NCI-H345 treated with DMSO at 0.1 percent for 48 hours (cell line): ENCODE measurements at regions not wholly inside any gene's neighbourhood (a gene's known extent, or its start where the extent isn't known, plus 50 kb on each side); places are given as distances from the start of the nearest gene placed in this dataset.

Source experiments
- DNase-seq: peaks from one replicate; lab custom pipeline; 2025; ENCODE audit not compliant: unreplicated experiment; lab: John Stamatoyannopoulos, UW

DNA sequence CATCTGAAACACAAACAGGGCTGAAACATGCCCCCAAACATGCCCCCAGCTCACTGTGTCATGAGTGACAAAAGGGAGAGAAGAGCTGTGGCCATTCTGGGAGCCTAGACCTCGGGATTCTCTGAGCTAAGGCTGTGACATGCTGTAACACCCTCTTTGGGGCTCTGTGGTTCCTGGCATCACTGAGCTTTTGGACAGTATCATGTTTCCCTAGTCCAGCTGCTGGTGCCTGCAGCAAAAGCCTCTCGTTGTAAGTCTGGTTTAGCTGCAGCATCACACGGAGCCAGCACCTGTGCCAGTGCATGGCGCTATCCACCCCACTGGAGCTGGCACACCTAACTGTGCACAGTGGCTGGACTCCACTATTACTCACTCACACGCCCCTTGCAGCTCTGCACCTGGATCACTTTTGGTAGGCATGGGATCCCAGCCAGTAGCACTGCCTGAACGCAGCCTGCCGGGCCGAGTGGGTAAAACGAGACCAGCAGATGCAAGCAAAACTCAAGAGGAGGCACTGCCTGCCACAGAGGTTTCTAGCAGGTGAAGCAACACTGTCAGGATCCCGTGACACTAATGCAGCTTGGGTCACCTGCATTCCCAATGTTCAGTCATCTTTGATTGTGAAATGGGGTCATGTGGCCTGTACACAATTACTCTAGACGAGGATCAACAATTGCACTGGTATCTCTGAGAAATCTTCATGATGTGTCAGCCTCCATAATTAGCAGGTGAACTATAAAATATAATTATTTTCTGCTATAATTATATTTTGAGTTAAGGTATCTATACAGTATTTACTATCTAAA is 547.2 kb downstream of the ZNF804A start:
- no peak for DNase-seq

DNA sequence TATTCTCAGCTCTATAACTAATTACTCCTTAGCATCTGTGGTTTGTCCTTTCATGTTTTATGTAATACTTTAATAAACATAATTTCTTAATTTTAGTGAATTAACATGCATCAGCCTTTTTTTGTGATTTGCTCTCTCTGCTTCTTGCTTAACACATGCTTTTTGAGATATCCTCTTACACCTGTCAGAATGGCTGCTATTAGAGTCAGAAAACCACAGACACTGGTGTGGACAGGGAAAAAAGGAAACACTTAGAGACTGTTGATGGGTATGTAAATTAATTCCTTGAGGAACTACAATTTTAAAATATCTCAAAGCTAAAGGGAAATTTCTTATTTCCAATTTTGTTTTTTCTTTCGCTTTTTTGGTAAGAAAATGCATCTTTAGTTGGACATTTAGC is 549.0 kb downstream of the ZNF804A start:
- DNase-seq = no peak

DNA sequence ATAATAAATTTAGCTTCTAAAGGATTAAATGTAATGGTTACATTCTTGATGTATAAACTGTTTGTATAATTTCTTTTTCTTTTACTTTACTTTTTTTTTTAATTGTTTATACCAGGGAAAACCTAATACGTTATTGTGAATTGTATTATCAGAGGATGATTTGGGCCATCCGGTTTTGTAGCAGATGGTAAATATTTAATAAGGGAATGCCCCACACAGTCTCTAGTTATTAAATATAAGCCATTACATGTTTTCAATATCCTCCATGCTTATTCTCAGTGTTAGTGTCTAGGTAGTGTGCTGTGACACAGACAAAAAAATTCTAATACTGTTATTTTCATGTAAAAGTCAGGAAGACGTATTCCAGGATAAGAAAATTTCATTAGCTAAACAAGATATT is 553.9 kb downstream of the ZNF804A start:
- DNase-seq = no peak

DNA sequence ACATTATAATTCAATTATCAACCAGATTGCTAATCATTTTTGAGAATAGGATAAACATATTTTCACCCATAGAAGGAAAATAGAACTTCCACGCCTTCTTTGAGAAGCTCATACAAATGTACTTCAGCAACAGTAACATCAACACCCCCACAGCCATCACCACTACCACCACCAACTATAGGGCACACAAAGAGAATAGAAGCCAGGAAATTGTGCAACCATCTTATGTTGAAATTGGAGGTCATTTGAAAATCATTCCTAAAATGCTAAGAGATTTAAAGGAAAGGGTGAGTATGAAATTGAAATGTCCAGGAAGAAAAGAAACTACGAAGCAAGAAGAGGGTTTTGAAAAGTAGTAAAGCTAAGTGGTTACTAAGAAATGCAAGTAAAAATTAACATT is 563.4 kb downstream of the ZNF804A start:
- DNase-seq = no peak

DNA sequence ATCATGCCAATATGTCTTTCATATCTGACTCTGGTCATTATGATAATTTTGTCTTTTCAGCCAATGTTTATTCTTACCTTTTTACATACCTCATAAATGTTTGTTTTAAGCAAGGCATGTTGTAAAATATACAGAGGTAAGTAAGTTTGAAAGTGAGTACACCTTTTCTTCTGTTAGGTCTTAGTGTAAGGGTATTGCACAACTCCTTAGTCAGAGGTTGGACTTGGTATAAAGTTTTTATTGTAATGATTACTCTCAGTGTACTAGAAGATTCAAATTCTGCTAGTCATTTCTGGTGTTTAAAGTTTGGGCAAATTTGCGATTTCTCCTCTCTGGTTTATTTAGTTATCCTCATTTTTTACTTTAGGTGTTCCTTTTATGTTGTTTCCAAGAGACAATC is 564.3 kb upstream of the FSIP2 start:
- DNase-seq = no peak

DNA sequence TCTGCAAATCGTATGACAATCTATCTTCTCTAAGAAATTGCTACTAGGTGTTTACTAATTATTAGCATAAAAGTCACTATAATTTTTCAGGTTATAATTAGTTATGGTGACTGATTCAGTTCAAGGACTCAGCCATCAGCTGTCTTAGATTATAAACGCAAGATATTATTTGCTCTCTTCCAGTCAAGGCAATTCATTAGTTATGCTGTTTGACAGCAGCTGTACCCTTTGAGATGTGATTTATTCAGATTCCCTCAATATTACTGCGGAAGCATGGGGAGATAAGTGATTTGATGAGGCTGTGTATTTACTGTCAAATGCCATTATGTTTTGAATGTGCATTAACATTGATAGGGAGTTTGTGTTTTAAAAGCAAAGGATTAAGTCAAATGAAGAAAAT is 558.9 kb upstream of the FSIP2 start:
- no peak for DNase-seq

DNA sequence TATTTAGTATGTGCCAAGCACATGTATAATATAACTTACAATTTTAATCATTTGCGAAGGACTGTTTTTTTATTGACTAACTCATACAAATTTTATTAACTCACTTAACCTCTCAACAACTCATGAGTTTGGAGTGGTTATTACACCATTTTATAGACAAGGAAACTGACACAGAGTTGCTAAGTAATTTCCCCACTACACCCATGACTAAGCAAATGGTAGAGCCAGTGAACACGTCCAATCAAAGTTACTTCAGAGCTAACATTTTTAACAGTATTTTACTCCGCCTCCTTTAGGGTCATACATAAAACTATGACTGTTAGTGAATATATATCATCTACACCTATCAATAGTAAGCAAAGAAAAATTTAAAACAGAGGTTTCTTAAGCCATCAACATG is 556.7 kb upstream of the FSIP2 start:
- no peak for DNase-seq

DNA sequence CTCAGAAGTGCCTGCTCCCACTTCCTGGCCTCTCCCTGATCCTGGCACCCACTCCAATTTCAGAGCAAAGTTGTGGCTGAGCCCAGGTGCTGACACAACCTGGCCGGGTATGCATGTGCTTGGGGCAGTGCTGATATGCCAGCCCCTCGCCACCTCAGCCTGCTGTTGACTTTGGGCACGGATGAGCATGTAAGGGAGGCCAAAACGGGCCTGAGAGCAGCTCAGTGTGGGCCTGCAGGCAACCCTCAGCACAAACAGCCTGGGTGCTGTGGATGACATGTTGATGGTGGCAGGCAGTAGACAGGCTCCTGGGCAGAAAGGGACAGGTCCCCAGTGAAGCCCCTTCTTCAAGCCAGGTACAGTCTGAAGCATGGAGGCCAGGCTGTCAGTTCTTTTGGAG is 553.6 kb upstream of the FSIP2 start:
- DNase-seq = no peak

DNA sequence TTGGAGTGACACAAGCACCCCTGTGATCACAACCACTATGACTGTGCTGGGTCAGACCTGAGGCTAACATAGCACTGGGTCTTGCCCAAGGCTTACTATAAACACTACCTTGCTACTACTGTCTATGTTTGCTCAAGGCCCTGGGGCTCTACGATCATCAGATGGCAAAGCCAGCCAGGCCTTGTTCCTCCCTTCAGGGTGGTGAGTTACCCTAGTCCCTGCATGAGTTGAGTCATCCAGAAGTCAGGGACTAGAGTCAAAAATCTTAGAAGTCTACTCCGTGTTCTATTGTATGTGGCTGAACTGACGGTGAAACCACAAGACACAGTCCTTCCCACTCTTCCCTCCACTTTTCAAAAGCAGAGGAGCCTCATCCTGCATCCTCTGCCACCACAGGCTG is 551.2 kb upstream of the FSIP2 start:
- no peak for DNase-seq

DNA sequence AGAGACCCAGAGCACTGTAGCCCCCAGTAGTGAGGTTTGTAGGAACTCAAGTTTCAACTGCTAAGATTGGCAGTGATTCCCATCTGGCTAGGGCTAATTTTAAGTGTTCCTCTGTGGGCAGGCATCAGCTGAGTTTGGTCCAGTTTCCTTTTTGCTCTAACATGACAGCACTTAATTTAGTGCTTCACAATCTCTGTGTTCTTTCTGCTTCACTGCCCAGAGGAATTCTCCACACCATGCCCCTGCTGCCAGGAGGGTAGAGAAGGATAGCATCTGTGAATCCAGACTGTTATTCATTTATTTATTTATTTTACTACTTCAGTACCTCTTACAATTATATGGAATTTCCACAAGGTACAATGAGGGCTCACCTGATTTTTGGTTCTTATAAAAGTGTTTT is 549.9 kb upstream of the FSIP2 start:
- no peak for DNase-seq

DNA sequence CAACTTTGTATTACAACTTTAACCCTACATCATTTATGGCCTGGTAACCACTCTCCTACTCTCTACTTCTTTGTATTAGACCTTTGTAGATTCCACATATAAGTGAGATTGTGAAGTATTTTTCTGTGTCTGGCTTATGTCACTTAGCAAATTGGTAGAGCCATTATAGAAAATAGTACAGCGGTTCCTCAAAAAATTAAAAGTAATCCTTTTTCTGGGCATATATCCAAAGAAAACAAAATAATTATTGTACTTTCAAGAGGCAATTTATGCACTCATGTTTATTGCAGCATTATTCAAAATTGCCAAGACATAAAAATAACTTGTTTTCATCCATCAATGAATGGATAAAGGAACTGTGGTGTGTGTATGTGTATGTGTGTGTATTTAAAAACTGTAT is 537.5 kb upstream of the FSIP2 start:
- DNase-seq = no peak

DNA sequence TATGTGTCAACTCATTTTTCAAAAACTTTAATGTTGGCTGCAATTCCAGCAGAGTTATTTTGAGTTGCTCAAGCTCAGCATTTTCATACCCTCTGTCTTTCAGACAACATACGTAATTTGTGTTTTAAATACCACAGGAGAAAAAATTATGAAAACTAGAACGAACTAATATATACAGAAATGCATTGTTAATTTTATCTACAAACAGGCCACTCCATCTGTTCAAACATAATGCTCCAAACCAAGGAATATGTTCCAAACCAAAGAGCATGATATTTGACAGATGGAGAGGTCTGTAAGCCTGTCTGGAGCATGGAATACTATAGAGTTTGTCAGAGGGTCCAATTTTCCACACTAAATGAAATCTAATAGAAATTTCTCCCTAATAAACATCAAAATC is 536.2 kb upstream of the FSIP2 start:
- no peak for DNase-seq

DNA sequence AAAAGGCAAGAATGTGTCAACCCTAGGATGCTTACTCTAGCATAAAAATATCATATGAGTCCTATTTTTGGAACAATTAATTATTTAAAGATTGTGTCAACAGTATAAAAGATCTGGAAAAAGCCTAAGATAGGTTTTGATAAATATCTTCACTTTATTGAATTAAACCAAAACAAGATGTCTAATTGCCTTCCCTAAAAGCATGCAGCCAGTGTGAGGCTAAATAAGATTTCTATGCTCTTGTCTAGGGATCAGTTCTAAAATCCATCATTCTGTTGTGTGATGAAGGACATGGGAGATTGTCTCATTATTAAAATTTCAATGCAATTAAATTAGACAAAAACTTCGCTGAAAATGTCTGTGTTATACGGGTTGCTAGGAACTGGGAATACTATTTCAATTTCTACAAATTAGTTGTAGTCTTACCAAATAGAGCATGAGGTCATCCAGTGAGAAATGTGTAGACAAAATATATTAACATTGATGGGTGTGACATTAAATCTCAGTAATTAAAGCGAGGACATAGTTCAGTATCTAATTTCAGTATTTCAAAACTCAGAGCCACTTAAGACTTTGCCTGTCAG is 535.6 kb upstream of the FSIP2 start:
- no peak for DNase-seq

DNA sequence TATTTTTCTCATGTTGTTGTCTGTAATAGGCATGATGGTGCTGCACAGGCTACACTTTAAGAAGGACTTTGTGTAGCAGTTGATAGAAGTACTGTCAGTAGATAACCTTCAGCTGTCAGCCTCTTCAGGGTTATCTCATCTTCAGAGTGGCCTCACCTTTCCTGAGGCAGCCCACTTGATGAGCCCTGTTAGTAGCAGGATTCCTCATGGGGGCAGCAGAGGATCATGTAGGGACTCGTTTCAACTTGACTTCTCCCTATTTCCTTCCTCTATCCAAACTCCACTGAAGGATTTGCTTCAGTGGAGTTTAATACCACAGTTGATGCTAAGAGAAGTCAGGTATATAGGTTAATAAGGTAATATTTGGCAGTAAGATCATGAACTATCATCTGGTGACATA is 530.3 kb upstream of the FSIP2 start:
- DNase-seq = no peak

DNA sequence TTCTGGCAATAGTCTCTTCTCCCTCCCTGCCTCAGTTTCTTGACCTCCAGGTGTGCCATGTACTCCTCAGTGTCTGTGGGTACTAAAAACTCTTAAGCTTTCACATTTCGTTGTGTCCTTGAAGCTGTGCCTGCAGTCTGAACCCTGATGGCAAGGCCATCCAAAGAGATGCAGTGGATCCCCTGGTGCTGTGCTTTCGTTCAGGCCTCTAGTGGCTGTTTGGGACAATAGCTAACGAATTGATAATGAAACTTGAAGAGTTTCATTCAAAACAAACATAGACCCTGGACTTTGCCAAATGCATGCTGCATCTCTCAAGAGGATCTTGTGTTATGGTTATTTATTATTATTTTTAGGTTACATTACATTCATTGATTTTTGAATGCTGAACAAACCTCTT is 523.1 kb upstream of the FSIP2 start:
- no peak for DNase-seq

DNA sequence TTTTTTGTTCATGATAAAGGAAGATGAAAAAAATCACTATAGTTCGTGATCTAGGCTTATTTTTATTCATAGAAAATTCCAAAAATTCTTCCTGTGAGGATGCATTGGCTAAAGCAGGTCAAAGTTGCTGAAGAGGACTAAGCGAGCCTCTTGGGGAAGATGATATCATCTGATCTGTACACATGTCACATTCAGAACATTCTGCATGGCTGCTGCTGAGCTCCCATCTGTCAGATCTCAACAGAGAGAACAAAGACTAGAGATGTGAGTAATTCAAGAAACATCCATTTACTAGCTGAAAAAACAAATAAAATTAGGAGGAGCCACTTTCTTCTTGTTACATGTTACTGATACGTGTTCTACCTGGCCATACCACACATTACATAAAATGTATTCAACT is 518.6 kb upstream of the FSIP2 start:
- no peak for DNase-seq

DNA sequence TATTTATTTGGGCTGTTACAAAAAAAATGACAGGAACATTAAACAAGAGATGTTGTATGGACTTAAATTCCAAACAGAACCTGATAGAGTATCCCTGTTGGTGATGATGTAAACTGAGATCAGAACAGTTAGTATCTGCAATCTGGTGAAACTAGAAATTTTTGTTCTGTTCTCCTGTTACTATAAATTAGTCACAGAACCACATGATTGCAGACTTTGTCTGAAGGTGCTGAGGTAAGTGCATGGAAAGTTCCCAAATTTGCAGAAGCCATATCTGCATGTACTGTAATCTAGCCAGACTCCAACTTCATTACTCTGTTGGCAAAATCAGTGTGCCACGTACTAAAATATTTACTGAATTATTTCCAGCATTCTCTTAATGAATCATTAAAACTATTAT is 516.3 kb upstream of the FSIP2 start:
- DNase-seq = no peak

DNA sequence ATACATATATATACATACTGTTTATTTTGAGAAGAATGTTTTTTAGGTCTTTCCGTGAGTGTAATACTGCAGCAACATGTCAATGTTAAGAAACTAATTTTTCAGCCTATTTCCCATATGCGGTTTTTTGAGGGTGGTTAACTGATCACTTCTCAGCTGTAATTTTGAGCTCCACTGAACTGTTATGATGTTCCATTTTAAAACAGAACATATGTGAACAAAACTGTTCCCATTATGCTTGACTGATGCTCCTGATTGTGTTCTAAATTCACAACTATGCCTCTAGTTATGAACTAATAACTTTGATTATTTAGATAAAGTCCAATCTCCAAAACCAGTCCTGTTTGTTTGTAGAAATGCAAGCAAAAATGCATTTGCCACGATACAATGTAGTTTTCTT is 511.2 kb upstream of the FSIP2 start:
- DNase-seq = no peak

DNA sequence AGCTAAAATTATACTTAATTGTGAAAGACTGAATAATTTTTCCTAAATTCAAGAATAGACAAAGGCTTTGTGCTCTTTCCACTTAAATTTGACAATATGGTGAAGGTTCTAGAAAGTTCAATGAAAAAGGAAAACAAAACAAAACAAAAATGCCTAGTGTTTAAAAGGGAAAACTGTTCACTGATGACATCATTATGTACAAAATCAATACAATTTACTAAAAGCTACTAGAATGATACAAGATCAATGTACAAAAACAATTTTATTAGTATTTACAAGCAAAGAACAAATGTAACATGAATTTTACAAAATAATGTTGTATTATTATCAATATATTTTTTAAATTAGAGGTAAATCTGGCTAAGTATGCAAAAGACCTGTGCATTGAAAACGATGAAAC is 499.1 kb upstream of the FSIP2 start:
- DNase-seq = no peak

DNA sequence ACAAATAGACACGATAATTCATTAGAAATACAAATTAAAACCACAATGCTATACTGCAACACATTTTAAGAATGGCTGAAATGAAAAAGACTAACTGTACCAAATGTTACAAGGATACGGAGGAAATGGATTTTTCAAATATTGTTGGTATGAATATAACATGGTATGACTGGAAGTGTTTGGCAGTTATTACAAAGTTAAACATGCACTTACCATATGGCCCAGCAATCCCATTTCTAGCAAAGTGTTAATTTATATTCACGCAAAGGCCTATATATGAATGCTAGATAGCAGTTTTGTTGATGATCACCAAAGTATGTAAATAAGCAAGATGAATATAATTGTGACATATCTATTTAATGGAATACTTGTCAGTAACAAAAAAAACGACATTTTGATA is 497.8 kb upstream of the FSIP2 start:
- no peak for DNase-seq

DNA sequence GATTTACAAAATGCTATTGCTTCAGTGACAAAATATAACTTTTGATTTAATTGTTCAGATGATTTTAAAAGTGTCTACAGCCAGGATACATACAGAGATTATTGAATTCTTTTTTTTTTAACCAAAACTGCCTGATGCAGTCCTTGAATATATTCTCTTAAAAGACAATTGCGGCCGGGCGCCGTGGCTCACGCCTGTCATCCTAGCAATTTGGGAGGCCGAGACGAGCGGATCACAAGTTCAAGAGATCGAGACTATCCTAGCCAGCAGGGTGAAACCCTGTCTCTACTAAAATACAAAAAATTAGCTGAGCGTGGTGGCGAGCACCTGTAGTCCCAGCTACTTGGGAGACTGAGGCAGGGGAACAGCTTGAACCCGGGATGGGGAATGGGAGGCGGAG is 497.0 kb upstream of the FSIP2 start:
- DNase-seq = no peak

DNA sequence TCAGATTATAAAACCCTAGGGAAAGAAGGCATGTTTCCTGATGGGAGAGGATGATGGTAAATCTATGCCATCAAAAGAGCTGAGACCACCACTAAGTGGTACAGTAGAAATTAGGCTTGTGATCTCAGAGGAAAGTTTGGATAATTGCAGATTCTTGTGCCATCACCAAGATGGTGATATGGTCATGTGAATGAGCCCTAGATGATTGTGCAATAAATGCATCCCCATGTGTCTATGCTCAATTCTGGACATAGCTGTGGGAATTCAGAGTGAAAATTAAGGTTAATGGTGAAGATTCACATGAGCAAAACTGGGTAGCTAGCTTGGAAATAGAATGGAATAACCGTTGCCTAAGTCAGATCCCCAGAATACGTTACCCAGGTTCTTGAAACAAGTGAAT is 496.1 kb upstream of the FSIP2 start:
- DNase-seq = no peak

DNA sequence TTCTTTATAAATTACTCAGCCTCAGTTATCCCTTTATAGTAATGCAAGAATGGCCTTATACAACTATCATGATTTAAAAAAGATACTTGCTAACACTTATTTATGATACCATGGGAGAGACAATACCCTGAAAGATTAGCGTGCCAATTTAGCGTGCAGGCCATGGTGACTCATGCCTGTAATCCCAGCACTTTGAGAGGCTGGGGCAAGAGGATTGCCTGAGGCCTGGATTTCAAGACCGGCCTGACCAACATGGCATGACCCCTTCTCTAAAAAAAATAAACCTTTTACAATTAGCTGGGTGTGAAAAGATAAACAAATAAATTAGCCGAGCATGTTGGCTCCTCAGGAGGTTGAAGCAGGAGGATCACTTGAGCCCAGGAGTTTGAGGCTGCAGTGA is 493.4 kb upstream of the FSIP2 start:
- DNase-seq = no peak
